ENCODE measurements at regions not wholly inside any gene's neighbourhood (a gene's known extent, or its start where the extent isn't known, plus 50 kb on each side); places are given as distances from the start of the nearest gene placed in this dataset.

GRCh38 chr4:63787326-63787725 is 621.9 kb downstream of the TECRL start:
- TF ChIP-seq, protein P1, sequence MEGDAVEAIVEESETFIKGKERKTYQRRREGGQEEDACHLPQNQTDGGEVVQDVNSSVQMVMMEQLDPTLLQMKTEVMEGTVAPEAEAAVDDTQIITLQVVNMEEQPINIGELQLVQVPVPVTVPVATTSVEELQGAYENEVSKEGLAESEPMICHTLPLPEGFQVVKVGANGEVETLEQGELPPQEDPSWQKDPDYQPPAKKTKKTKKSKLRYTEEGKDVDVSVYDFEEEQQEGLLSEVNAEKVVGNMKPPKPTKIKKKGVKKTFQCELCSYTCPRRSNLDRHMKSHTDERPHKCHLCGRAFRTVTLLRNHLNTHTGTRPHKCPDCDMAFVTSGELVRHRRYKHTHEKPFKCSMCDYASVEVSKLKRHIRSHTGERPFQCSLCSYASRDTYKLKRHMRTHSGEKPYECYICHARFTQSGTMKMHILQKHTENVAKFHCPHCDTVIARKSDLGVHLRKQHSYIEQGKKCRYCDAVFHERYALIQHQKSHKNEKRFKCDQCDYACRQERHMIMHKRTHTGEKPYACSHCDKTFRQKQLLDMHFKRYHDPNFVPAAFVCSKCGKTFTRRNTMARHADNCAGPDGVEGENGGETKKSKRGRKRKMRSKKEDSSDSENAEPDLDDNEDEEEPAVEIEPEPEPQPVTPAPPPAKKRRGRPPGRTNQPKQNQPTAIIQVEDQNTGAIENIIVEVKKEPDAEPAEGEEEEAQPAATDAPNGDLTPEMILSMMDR (IDR thresholded peaks at IDR 0.05; ENCODE audit: low read depth, low read length, poor library complexity, severe bottlenecking): no peak
- no peak for TF ChIP-seq EZH2phosphoT487 (IDR thresholded peaks at IDR 0.05; ENCODE audit: borderline replicate concordance, low read length)

Data from DOHH2 (cell line).